ENCODE measurements at regions not wholly inside any gene's neighbourhood (a gene's known extent, or its start where the extent isn't known, plus 50 kb on each side); places are given as distances from the start of the nearest gene placed in this dataset.

GRCh38 chr13:37342205-37342604 is 236.7 kb upstream of the CSNK1A1L start:
- in situ Hi-C loops (cut with MboI; ENCODE audit: low pct_ligation_motif_present in 1 of 4, low pct_unique_long_range_greater_than_20kb in 1 of 4, low sequenced_read_pairs in 3 of 4) = no loop called here
- no peaks in the 10 kb centered on the region for H3K27me3 ChIP-seq

GRCh38 chr13:37340901-37341670 is 235.6 kb upstream of the CSNK1A1L start:
- in situ Hi-C loops (cut with MboI; ENCODE audit: low pct_ligation_motif_present in 1 of 4, low pct_unique_long_range_greater_than_20kb in 1 of 4, low sequenced_read_pairs in 3 of 4) = no loop called here
- no peak overlapping the region for H3K27ac ChIP-seq
- no peak overlapping the region for H3K4me3 ChIP-seq
- H3K4me1 ChIP-seq = no peaks in the 10 kb centered on the region
- intact Hi-C loops (cut with DNase I; ENCODE audit: low total_unique reads) = loop anchor here (10.0 kb wide), 1 partner anchor 264 kb away; no protein-coding TSS in a partner anchor
- no peaks in the 10 kb centered on the region for H3K36me3 ChIP-seq
- no peaks in the 10 kb centered on the region for H3K9me3 ChIP-seq
- no peak for TF ChIP-seq POLR2A (IDR thresholded peaks at IDR 0.05)
- no peak for TF ChIP-seq EP300 (IDR thresholded peaks at IDR 0.05; ENCODE audit: low read depth)
- TF ChIP-seq POLR2AphosphoS5 (IDR thresholded peaks at IDR 0.05) = no peak
- no peak for TF ChIP-seq CTCF (IDR thresholded peaks at IDR 0.05)
- no peak for DNase-seq
- WGBS, 2 donors (ENCODE audit: low coverage in 1 of 2) = 53% methylated on average over 7 of the region's 7 CpGs; no CpG with 5 or more reads in 1 of the 2 donors
- H3K27me3 ChIP-seq = no peaks in the 10 kb centered on the region

More at GRCh38 chr13:37342205-37342604, 236.7 kb upstream of the CSNK1A1L start:
- WGBS, 2 donors (ENCODE audit: low coverage in 1 of 2) = 76% methylated on average over 6 of the region's 6 CpGs; no CpG with 5 or more reads in 1 of the 2 donors
- no peak for TF ChIP-seq POLR2AphosphoS5 (IDR thresholded peaks at IDR 0.05)
- no peak for TF ChIP-seq POLR2A (IDR thresholded peaks at IDR 0.05)
- no peak for TF ChIP-seq CTCF (IDR thresholded peaks at IDR 0.05)
- no peak for TF ChIP-seq EP300 (IDR thresholded peaks at IDR 0.05; ENCODE audit: low read depth)
- Histone ChIP-seq H3K27ac (no peak overlapping the region), H3K36me3 (no peaks in the 10 kb centered on the region), H3K4me1 (no peaks in the 10 kb centered on the region), H3K4me3 (no peak overlapping the region), H3K9me3 (no peaks in the 10 kb centered on the region)
- DNase-seq = no peak
- intact Hi-C loops (cut with DNase I; ENCODE audit: low total_unique reads) = loop anchor here (10.0 kb wide), 1 partner anchor 263 kb away; no protein-coding TSS in a partner anchor

GRCh38 chr13:37339386-37339735 is 233.9 kb upstream of the CSNK1A1L start:
- no peak for DNase-seq
- TF ChIP-seq CTCF (IDR thresholded peaks at IDR 0.05) (no peak), POLR2AphosphoS5 (IDR thresholded peaks at IDR 0.05) (no peak), EP300 (IDR thresholded peaks at IDR 0.05; ENCODE audit: low read depth) (no peak), POLR2A (IDR thresholded peaks at IDR 0.05) (no peak)
- intact Hi-C loops (cut with DNase I; ENCODE audit: low total_unique reads) (no loop called here), in situ Hi-C loops (cut with MboI; ENCODE audit: low pct_ligation_motif_present in 1 of 4, low pct_unique_long_range_greater_than_20kb in 1 of 4, low sequenced_read_pairs in 3 of 4) (no loop called here)
- Histone ChIP-seq H3K4me1 (no peaks in the 10 kb centered on the region), H3K27me3 (no peaks in the 10 kb centered on the region), H3K27ac (no peak overlapping the region), H3K9me3 (no peaks in the 10 kb centered on the region), H3K36me3 (no peaks in the 10 kb centered on the region), H3K4me3 (no peak overlapping the region)
- WGBS, 2 donors (ENCODE audit: low coverage in 1 of 2) = 88% methylated on average over 2 of the region's 2 CpGs

- no peaks in the 10 kb centered on the region for H3K27me3 ChIP-seq
- no peaks in the 10 kb centered on the region for H3K9me3 ChIP-seq
- H3K4me1 ChIP-seq = no peaks in the 10 kb centered on the region
- H3K4me3 ChIP-seq = no peak overlapping the region
- TF ChIP-seq POLR2AphosphoS5 (IDR thresholded peaks at IDR 0.05) (no peak), CTCF (IDR thresholded peaks at IDR 0.05) (no peak), POLR2A (IDR thresholded peaks at IDR 0.05) (no peak), EP300 (IDR thresholded peaks at IDR 0.05; ENCODE audit: low read depth) (no peak)
- in situ Hi-C loops (cut with MboI; ENCODE audit: low pct_ligation_motif_present in 1 of 4, low pct_unique_long_range_greater_than_20kb in 1 of 4, low sequenced_read_pairs in 3 of 4) = no loop called here
- no peak for DNase-seq
- WGBS, 2 donors (ENCODE audit: low coverage in 1 of 2) = 49 to 61% methylated on average over 5 of the region's 5 CpGs
- H3K36me3 ChIP-seq = no peaks in the 10 kb centered on the region
- H3K27ac ChIP-seq = no peak overlapping the region
- intact Hi-C loops (cut with DNase I; ENCODE audit: low total_unique reads) = no loop called here
Observed at GRCh38 chr13:37338726-37339385, 233.4 kb upstream of the CSNK1A1L start.
